K562 (cell line): ENCODE measurements at regions not wholly inside any gene's neighbourhood (a gene's known extent, or its start where the extent isn't known, plus 50 kb on each side); places are given as distances from the start of the nearest gene placed in this dataset.

Experiments used
- ATAC-seq: fragments of 200-7000 bp; cut with Tn5 transposase; 3 replicates; pipeline ENCODE4 v1.9.1; 2020; ENCODE audit warnings: moderate library complexity
- BruUV-seq: library from RNA; stranded (reverse); fragments of 400-500 nt; replicated peaks from 2 replicates; lab custom pipeline; 2021; lab: Mats Ljungman, UMichigan
- CTCF ChIA-PET: fragments of 300-600 bp; formaldehyde crosslinking; extraction: SDS; loops from one replicate; lab custom pipeline; 2021; ENCODE audit warnings: low intra/inter-chr PET ratio; lab: Yijun Ruan, JAX
- POLR2A ChIA-PET: fragments of 300-600, 350-650 bp; sonication (Branson Sonifier 250); formaldehyde crosslinking; extraction: SDS; loops from one replicate; lab custom pipeline; 2021; ENCODE audit warnings: antibody characterized with exemption, inconsistent platforms; lab: Yijun Ruan, JAX
- DNase-seq, 4 experiments: peaks; one replicate each; pipeline versions ENCODE4 v3.0.0 to v3.0.0-alpha.2; 2011 to 2018; ENCODE audit warnings: low spot score in 3 of 4, mixed read lengths in 3 of 4; ENCODE audit errors: extremely low read depth in 1 of 4
- FAIRE-seq: peaks from 2 replicates; lab custom pipeline; 2011; peaks lifted over from hg19 to GRCh38; lab: Jason Lieb, UNC
- H2AFZ ChIP-seq: 2 replicates; pipeline ENCODE4 v1.6.0; 2011; ENCODE audit warnings: low read depth, low read length, control low read depth, inconsistent platforms
- H3K27ac ChIP-seq: fragments of 200-600 bp; 3 replicates; pipeline ENCODE4 v1.8.0; 2011; ENCODE audit warnings: low read depth, mild to moderate bottlenecking, control low read depth, inconsistent platforms, low read length, moderate library complexity, mixed read lengths; ENCODE audit errors: extremely low read depth
- H3K27me3 ChIP-seq, 2 experiments: fragments of 300-600 bp in 1 of 2; 2 replicates in 1 of 2; 3 replicates in 1 of 2; pipeline versions ENCODE4 v1.6.0 to v1.8.0; 2011; ENCODE audit warnings: inconsistent platforms in 2 of 2, low read length in 2 of 2, mild to moderate bottlenecking in 1 of 2, mixed read lengths in 1 of 2, moderate library complexity in 1 of 2; ENCODE audit not compliant: control insufficient read depth in 2 of 2, insufficient read depth in 2 of 2
- H3K36me3 ChIP-seq: fragments of 300-600 bp; 3 replicates; pipeline ENCODE4 v1.8.0; 2011; ENCODE audit warnings: mild to moderate bottlenecking, low read length, inconsistent platforms; ENCODE audit not compliant: control insufficient read depth, insufficient read depth
- H3K4me1 ChIP-seq, 2 experiments: fragments of 200-600 bp in 1 of 2; replicated peaks in 1 of 2; 2 replicates in 1 of 2; 3 replicates in 1 of 2; pipeline versions ENCODE4 v1.5.1 to v1.8.0; 2011; ENCODE audit warnings: inconsistent platforms in 2 of 2, low read length in 2 of 2, mild to moderate bottlenecking in 1 of 2, mixed read lengths in 1 of 2, moderate library complexity in 1 of 2; ENCODE audit not compliant: control insufficient read depth in 2 of 2, insufficient read depth in 2 of 2
- H3K4me2 ChIP-seq: 2 replicates; pipeline ENCODE4 v1.6.1; 2011; ENCODE audit warnings: low read length, control low read depth, inconsistent platforms, mixed read lengths; ENCODE audit not compliant: insufficient read depth
- H3K4me3 ChIP-seq: fragments of 200-600 bp; sonication (generic), shearing (Covaris generic); 2 replicates; pipeline ENCODE4 v1.5.1; 2016; ENCODE audit warnings: control low read depth, inconsistent platforms
- H3K79me2 ChIP-seq: fragments of 200-600 bp; 3 replicates; pipeline ENCODE4 v1.8.0; 2011; ENCODE audit warnings: low read length, inconsistent platforms; ENCODE audit not compliant: control insufficient read depth, insufficient read depth
- H3K9ac ChIP-seq, 2 experiments: 2 replicates each; pipeline versions ENCODE4 v1.6.0 to v1.6.1; 2011; ENCODE audit warnings: low read depth in 2 of 2, low read length in 2 of 2, control low read depth in 1 of 2, inconsistent platforms in 1 of 2, mild to moderate bottlenecking in 1 of 2, mixed read lengths in 1 of 2; ENCODE audit not compliant: insufficient read depth in 1 of 2
- H3K9me1 ChIP-seq: one replicate; pipeline ENCODE4 v1.6.0; 2011; ENCODE audit warnings: inconsistent platforms, mild to moderate bottlenecking, low read length, moderate library complexity; ENCODE audit not compliant: control insufficient read depth, insufficient read depth
- H3K9me3 ChIP-seq: replicated peaks from 2 replicates; pipeline ENCODE4 v1.5.1; 2011; ENCODE audit warnings: low read depth, low read length, inconsistent platforms; ENCODE audit not compliant: control insufficient read depth, insufficient read depth
- H4K20me1 ChIP-seq: replicated peaks from 2 replicates; pipeline ENCODE4 v1.6.1; 2011; ENCODE audit warnings: low read length, inconsistent platforms, mixed read lengths; ENCODE audit not compliant: control insufficient read depth, insufficient read depth
- C11orf30 ChIP-seq: fragments of 450-650 bp; IDR thresholded peaks from 2 replicates; pipeline ENCODE4 v1.6.1; 2016; ENCODE audit warnings: low read depth, mild to moderate bottlenecking
- CEBPB ChIP-seq: fragments of 450-650 bp; IDR thresholded peaks from 2 replicates; pipeline ENCODE4 v1.6.1; 2016; ENCODE audit warnings: missing genetic modification characterization, missing compliant biosample characterization
- CXXC5 ChIP-seq: fragments of 250-450 bp; sonication (Bioruptor Pico); IDR thresholded peaks from 2 replicates; pipeline ENCODE4 v1.8.0; 2022; ENCODE audit warnings: inconsistent platforms, mild to moderate bottlenecking, moderate library complexity
- ELF4 ChIP-seq: fragments of 450-650 bp; formaldehyde crosslinking; IDR thresholded peaks from 2 replicates; pipeline ENCODE4 v1.4.0; 2022; ENCODE audit warnings: missing genetic modification characterization
- ESRRB ChIP-seq: fragments of 250-450 bp; sonication (Bioruptor Pico); IDR thresholded peaks from 2 replicates; pipeline ENCODE4 v1.5.0; 2020; ENCODE audit warnings: mild to moderate bottlenecking, moderate library complexity, borderline replicate concordance
- GMEB1 ChIP-seq: fragments of 250-450 bp; sonication (Bioruptor Pico); IDR thresholded peaks from 2 replicates; pipeline ENCODE4 v1.4.0; 2020; ENCODE audit warnings: mild to moderate bottlenecking
- HMG20A ChIP-seq: fragments of 450-650 bp; formaldehyde crosslinking; conservative IDR thresholded peaks from 2 replicates; pipeline ENCODE4 v1.4.0; 2020; ENCODE audit warnings: mild to moderate bottlenecking, mixed read lengths
- HNRNPH1 ChIP-seq: fragments of 200-400 bp; formaldehyde crosslinking; optimal IDR thresholded peaks from 2 replicates; pipeline ENCODE3; 2017; ENCODE audit warnings: low read depth, mild to moderate bottlenecking, low read length, moderate library complexity
- L3MBTL2 ChIP-seq: fragments of 450-650 bp; IDR thresholded peaks from 2 replicates; pipeline ENCODE4 v1.6.1; 2016; ENCODE audit warnings: mild to moderate bottlenecking, moderate library complexity
- LCOR ChIP-seq: sonication (generic); formaldehyde crosslinking; IDR thresholded peaks from 2 replicates; pipeline ENCODE4 v1.8.0; 2022; ENCODE audit warnings: mild to moderate bottlenecking, missing genetic modification reagents
- MNT ChIP-seq, 2 experiments: fragments of 450-650 bp; conservative IDR thresholded peaks; 2 replicates each; pipeline ENCODE4 v1.6.1; 2017; ENCODE audit warnings: mild to moderate bottlenecking in 2 of 2, moderate library complexity in 2 of 2
- NCOA1 ChIP-seq: fragments of 450-650 bp; IDR thresholded peaks from 2 replicates; pipeline ENCODE4 v1.6.1; 2016; ENCODE audit warnings: low read depth
- POLR2AphosphoS2 ChIP-seq: IDR thresholded peaks from 2 replicates; pipeline ENCODE4 v1.6.1; 2012; ENCODE audit warnings: low read length, improper control_type of control experiment
- RBM15 ChIP-seq: fragments of 200-400 bp; formaldehyde crosslinking; IDR thresholded peaks from 2 replicates; pipeline ENCODE4 v1.6.1; 2018; ENCODE audit warnings: mild to moderate bottlenecking, low read length, moderate library complexity; ENCODE audit not compliant: insufficient read depth
- TRIM28 ChIP-seq: fragments of 450-650 bp; IDR thresholded peaks from 2 replicates; pipeline ENCODE4 v1.6.1; 2017
- XRCC3 ChIP-seq: fragments of 450-650 bp; IDR thresholded peaks from 2 replicates; pipeline ENCODE4 v1.6.1; 2017; ENCODE audit warnings: mild to moderate bottlenecking, moderate library complexity
- ZFP36 ChIP-seq: fragments of 150-350 bp; IDR thresholded peaks from 2 replicates; pipeline ENCODE4 v1.6.1; 2018; ENCODE audit warnings: low read length, low read depth; ENCODE audit not compliant: partially characterized antibody
- ZNF134 ChIP-seq: fragments of 250-450 bp; sonication (Bioruptor Pico); conservative IDR thresholded peaks from 2 replicates; pipeline ENCODE4 v1.4.0; 2020
- ZNF589 ChIP-seq: fragments of 200-800 bp; sonication (Bioruptor generic); IDR thresholded peaks from 2 replicates; pipeline ENCODE4 v1.6.1; 2016; ENCODE audit warnings: low read depth, missing genetic modification characterization, missing compliant biosample characterization
- WGBS: fragments of 100-300 bp; shearing (Covaris generic); methylation state at CpG from one replicate; pipeline ENCODE4 v1.1.6; 2016; ENCODE audit warnings: low coverage, mixed read lengths; ENCODE audit not compliant: insufficient coverage; ENCODE audit errors: missing lambda C conversion rate; 5-methylcytosine and 5-hydroxymethylcytosine counted together
- in situ Hi-C: fragments of 300-500 bp; cut with MboI; formaldehyde crosslinking; loops from 4 replicates; pipeline ENCODE4 v1.15.0; 2018; ENCODE audit warnings: inconsistent platforms, mixed read lengths
- intact Hi-C: fragments of 100-400 bp; cut with micrococcal nuclease; formaldehyde crosslinking; loops from 2 replicates; pipeline ENCODE4 v1.14.2; 2022
- TF ChIP-seq, protein P1 (sequence below), 2 experiments: fragments of 450-650 bp; IDR thresholded peaks; 2 replicates each; pipeline ENCODE4 v1.6.1; 2016

DNA sequence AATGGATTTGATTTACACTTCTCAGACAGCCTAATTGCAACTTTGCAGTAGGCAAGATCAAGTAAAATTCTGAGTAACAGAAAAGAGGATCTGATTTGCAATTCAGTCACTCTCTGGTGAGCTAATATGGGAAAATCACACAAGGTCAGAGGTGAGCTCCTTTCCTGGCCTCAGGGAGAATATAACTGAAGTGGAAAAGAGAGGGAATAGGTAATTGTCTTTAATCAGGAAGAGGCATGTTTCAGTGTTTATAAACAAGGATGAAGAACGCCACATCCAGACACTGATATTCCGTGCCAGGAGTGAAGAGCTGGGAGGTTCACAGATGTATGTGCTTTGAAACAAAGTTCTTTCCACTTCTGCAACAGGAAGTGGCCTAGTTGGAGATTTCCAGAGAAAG, 127.1 kb downstream of the ETAA1 start:
- H3K9me3 ChIP-seq = no peaks in the 10 kb centered on the region
- no peaks in the 10 kb centered on the region for H4K20me1 ChIP-seq
- no peak for ATAC-seq
- BruUV-seq = no TSS peak
- H3K36me3 ChIP-seq = no peaks in the 10 kb centered on the region
- FAIRE-seq = no peak
- intact Hi-C loops (no loop called here), in situ Hi-C loops (no loop called here)
- POLR2A ChIA-PET = no interaction called here
- DNase-seq = no peak
- no peak overlapping the region for H3K9ac ChIP-seq
- H3K79me2 ChIP-seq = no peaks in the 10 kb centered on the region
- CTCF ChIA-PET = no interaction called here
- H3K27ac ChIP-seq = no peak overlapping the region
- WGBS = 0% methylated on average over 2 of the region's 2 CpGs
- no peaks in the 10 kb centered on the region for H3K27me3 ChIP-seq
- no peak overlapping the region for H3K4me2 ChIP-seq
- TF ChIP-seq HMG20A (CRISPR knock-in tag) (no peak), RBM15 (no peak), ESRRB (CRISPR knock-in tag) (no peak), ZFP36 (no peak), L3MBTL2 (no peak), LCOR (CRISPR knock-in tag) (no peak), NCOA1 (no peak), XRCC3 (no peak), ELF4 (CRISPR knock-in tag) (no peak), POLR2AphosphoS2 (no peak), ZNF134 (CRISPR knock-in tag) (no peak), MNT (conservative IDR thresholded peaks at IDR 0.05) (no peak), HNRNPH1 (no peak), CEBPB (tag) (no peak), C11orf30 (no peak), CXXC5 (CRISPR knock-in tag) (no peak), ZNF589 (CRISPR knock-in tag) (no peak), TRIM28 (no peak), GMEB1 (CRISPR knock-in tag) (no peak)
- TF ChIP-seq, protein P1, sequence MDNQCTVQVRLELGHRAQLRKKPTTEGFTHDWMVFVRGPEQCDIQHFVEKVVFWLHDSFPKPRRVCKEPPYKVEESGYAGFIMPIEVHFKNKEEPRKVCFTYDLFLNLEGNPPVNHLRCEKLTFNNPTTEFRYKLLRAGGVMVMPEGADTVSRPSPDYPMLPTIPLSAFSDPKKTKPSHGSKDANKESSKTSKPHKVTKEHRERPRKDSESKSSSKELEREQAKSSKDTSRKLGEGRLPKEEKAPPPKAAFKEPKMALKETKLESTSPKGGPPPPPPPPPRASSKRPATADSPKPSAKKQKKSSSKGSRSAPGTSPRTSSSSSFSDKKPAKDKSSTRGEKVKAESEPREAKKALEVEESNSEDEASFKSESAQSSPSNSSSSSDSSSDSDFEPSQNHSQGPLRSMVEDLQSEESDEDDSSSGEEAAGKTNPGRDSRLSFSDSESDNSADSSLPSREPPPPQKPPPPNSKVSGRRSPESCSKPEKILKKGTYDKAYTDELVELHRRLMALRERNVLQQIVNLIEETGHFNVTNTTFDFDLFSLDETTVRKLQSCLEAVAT (IDR thresholded peaks at IDR 0.05) = no peak
- H2AFZ ChIP-seq = no peak overlapping the region
- H3K4me3 ChIP-seq = no peak overlapping the region
- H3K4me1 ChIP-seq = no peaks in the 10 kb centered on the region
- H3K9me1 ChIP-seq = no peaks in the 10 kb centered on the region
